B cell (primary cell): ENCODE measurements at regions not wholly inside any gene's neighbourhood (a gene's known extent, or its start where the extent isn't known, plus 50 kb on each side); places are given as distances from the start of the nearest gene placed in this dataset.
"Not testable (repeated sequence)": the region's sequence is repeated elsewhere in the genome, so short reads cannot be mapped to it uniquely, and the experiment has no call there.

Source experiments
- CTCF ChIP-seq: fragments of 200-600 bp; IDR thresholded peaks from one replicate; pipeline ENCODE4 v1.8.0; 2022; ENCODE audit warnings: antibody characterized with exemption, mild to moderate bottlenecking
- EZH2 ChIP-seq: IDR thresholded peaks from 2 replicates; pipeline ENCODE4 v1.6.1; 2012; ENCODE audit warnings: borderline replicate concordance, low read depth, mild to moderate bottlenecking, moderate library complexity, low read length; ENCODE audit not compliant: insufficient read depth, poor library complexity, severe bottlenecking

GRCh38 chr1:120519196-120519595, 104.4 kb downstream of the NBPF8 start:
- TF ChIP-seq CTCF, EZH2: not testable (repeated sequence)
